ENCODE measurements at regions not wholly inside any gene's neighbourhood (a gene's known extent, or its start where the extent isn't known, plus 50 kb on each side); places are given as distances from the start of the nearest gene placed in this dataset.

DNA sequence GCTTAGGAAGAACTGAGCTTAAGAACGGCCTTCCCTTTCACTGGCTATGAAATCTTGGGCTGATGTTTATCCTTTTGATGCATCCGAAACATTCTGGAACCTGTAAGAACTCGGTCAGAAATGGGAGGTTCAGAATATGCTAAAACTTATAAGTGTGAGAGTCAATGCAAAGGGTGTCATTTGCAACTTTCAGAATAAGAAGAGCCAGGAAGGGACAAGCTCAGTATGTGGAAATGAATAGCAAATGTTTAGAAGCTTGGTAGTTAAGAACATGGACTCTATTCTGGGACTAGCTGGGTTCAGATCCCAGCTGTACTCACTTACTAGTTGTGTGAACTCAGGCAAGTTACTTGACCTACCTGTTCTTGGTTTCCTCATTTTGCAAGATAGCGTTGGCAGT is 234.1 kb downstream of the OMA1 start:
- Histone ChIP-seq H3K27me3 (ENCODE audit: control insufficient read depth, insufficient read depth, low read length) (no peaks in the 10 kb centered on the region), H3K9ac (ENCODE audit: low read length) (no peak overlapping the region), H3K4me3 (ENCODE audit: low read depth, low read length) (no peak overlapping the region), H3K27ac (ENCODE audit: low read depth, low read length) (no peak overlapping the region), H3K36me3 (ENCODE audit: control insufficient read depth, insufficient read depth, low read length) (no peaks in the 10 kb centered on the region), H3K9me3 (ENCODE audit: control insufficient read depth, insufficient read depth, low read depth, low read length) (no peaks in the 10 kb centered on the region), H3K4me1 (ENCODE audit: control insufficient read depth, insufficient read depth, low read length) (peaks cover 17% of the 10 kb centered on the region)

DNA sequence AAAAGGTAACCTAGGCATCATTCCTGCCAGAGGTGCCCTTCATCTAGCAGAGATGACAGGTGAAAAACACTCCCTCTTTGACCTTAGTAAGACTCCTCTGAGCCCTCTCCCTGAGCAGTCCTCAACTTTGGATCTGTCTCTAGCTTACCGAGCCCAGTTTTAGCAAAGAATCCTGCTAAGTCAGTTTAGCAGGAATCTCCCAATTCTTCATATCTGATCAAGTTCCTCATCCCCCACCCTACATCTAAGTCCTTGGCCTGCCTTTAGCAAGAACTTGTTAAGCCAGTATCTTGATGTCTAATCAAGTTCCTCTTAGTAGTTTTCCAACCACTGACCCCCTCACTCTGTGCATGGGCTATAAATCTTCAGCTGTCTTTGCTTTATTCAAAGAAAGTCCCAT is 235.6 kb downstream of the OMA1 start:
- Histone ChIP-seq H3K9me3 (ENCODE audit: control insufficient read depth, insufficient read depth, low read depth, low read length) (no peaks in the 10 kb centered on the region), H3K9ac (ENCODE audit: low read length) (no peak overlapping the region), H3K27ac (ENCODE audit: low read depth, low read length) (no peak overlapping the region), H3K4me3 (ENCODE audit: low read depth, low read length) (no peak overlapping the region), H3K36me3 (ENCODE audit: control insufficient read depth, insufficient read depth, low read length) (no peaks in the 10 kb centered on the region), H3K27me3 (ENCODE audit: control insufficient read depth, insufficient read depth, low read length) (no peaks in the 10 kb centered on the region), H3K4me1 (ENCODE audit: control insufficient read depth, insufficient read depth, low read length) (peaks cover 18% of the 10 kb centered on the region)

- Histone ChIP-seq H3K4me1 (ENCODE audit: control insufficient read depth, insufficient read depth, low read length) (peaks cover 18% of the 10 kb centered on the region), H3K27me3 (ENCODE audit: control insufficient read depth, insufficient read depth, low read length) (no peaks in the 10 kb centered on the region), H3K27ac (ENCODE audit: low read depth, low read length) (no peak overlapping the region), H3K36me3 (ENCODE audit: control insufficient read depth, insufficient read depth, low read length) (no peaks in the 10 kb centered on the region), H3K9ac (ENCODE audit: low read length) (no peak overlapping the region), H3K4me3 (ENCODE audit: low read depth, low read length) (no peak overlapping the region), H3K9me3 (ENCODE audit: control insufficient read depth, insufficient read depth, low read depth, low read length) (no peaks in the 10 kb centered on the region)
Measured at GRCh38 chr1:58310469-58310868, 236.1 kb downstream of the OMA1 start.

- Histone ChIP-seq H3K4me1 (ENCODE audit: control insufficient read depth, insufficient read depth, low read length) (peaks cover 18% of the 10 kb centered on the region), H3K4me3 (ENCODE audit: low read depth, low read length) (no peak overlapping the region), H3K27me3 (ENCODE audit: control insufficient read depth, insufficient read depth, low read length) (no peaks in the 10 kb centered on the region), H3K9ac (ENCODE audit: low read length) (no peak overlapping the region), H3K9me3 (ENCODE audit: control insufficient read depth, insufficient read depth, low read depth, low read length) (no peaks in the 10 kb centered on the region), H3K27ac (ENCODE audit: low read depth, low read length) (no peak overlapping the region), H3K36me3 (ENCODE audit: control insufficient read depth, insufficient read depth, low read length) (no peaks in the 10 kb centered on the region)
Measured at GRCh38 chr1:58308206-58308605, 238.3 kb downstream of the OMA1 start.

DNA sequence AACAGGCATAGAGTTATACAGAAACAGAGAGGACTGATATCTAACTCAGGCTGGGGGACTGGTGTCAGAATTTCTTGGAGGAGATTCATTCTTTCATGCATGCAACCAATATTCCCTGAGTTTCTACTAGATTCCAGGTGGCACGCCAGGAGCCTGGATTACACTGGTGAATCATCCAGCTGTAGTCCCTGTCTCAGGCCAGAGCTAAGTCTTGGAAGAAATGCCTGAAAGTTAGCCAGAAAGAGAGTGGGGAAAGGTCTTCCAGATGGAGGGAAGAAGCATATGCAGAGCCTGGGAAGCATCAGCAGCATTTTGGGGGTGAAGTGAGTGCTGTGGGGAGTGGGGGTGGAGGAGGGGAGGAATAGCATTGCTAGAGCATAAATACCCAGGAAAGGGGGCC is 239.1 kb downstream of the OMA1 start:
- no peak overlapping the region for H3K4me3 ChIP-seq (ENCODE audit: low read depth, low read length)
- no peak overlapping the region for H3K9ac ChIP-seq (ENCODE audit: low read length)
- no peaks in the 10 kb centered on the region for H3K36me3 ChIP-seq (ENCODE audit: control insufficient read depth, insufficient read depth, low read length)
- no peaks in the 10 kb centered on the region for H3K27me3 ChIP-seq (ENCODE audit: control insufficient read depth, insufficient read depth, low read length)
- H3K4me1 ChIP-seq (ENCODE audit: control insufficient read depth, insufficient read depth, low read length): peaks cover 16% of the 10 kb centered on the region
- H3K9me3 ChIP-seq (ENCODE audit: control insufficient read depth, insufficient read depth, low read depth, low read length): no peaks in the 10 kb centered on the region
- no peak overlapping the region for H3K27ac ChIP-seq (ENCODE audit: low read depth, low read length)

DNA sequence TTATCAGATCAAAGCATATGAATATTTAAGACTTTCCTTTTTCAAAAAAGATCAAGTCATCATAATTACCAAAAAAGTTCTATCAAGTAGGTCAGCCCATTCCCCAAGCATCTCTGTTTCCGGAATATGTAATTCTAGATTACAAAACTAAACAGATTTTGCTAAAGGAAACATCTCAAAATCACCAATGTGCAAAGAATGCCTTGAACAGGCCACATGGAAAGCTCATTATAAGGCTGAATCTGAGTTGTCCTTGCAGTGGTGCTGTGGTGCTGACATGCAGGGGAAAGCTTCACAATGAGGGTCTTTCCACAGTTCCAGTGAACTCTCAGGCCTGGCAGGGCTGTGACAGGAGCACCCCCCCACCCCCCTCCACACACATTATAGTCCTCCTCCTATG is 240.9 kb downstream of the OMA1 start:
- Histone ChIP-seq H3K27ac (ENCODE audit: low read depth, low read length) (no peak overlapping the region), H3K9me3 (ENCODE audit: control insufficient read depth, insufficient read depth, low read depth, low read length) (no peaks in the 10 kb centered on the region), H3K4me1 (ENCODE audit: control insufficient read depth, insufficient read depth, low read length) (peaks cover 14% of the 10 kb centered on the region), H3K36me3 (ENCODE audit: control insufficient read depth, insufficient read depth, low read length) (no peaks in the 10 kb centered on the region), H3K4me3 (ENCODE audit: low read depth, low read length) (no peak overlapping the region), H3K27me3 (ENCODE audit: control insufficient read depth, insufficient read depth, low read length) (no peaks in the 10 kb centered on the region), H3K9ac (ENCODE audit: low read length) (no peak overlapping the region)

DNA sequence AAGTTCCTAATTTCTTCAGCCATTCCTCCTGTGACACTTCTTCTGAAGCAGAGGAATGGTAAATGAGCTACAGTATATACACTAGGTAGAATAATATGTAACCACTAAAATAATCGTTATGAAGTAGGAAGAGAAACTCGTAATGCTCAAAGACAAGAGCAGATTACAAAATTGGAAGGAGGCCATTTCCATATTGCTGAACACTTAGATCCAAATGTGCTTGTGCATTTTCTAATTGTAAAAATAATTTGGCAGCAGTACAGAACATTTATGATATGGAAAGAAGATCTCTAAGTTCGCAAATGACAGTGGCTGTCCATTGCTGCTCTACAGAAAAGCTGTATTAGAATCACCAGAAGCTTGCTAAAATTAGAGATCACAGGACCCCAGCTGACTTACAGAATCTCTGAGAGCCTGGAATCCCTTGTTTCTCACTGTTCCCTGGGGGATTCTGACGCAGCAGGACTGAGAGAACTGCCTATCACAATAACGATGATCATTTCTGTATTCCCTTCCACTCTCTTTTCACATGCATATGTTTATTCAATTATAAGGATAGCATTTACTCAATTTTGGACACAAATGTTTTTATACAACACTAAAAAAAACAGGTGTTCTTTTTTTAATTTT is 242.1 kb downstream of the OMA1 start:
- Histone ChIP-seq H3K4me3 (ENCODE audit: low read depth, low read length) (no peak overlapping the region), H3K9me3 (ENCODE audit: control insufficient read depth, insufficient read depth, low read depth, low read length) (no peaks in the 10 kb centered on the region), H3K9ac (ENCODE audit: low read length) (no peak overlapping the region), H3K27ac (ENCODE audit: low read depth, low read length) (no peak overlapping the region), H3K36me3 (ENCODE audit: control insufficient read depth, insufficient read depth, low read length) (no peaks in the 10 kb centered on the region), H3K27me3 (ENCODE audit: control insufficient read depth, insufficient read depth, low read length) (no peaks in the 10 kb centered on the region), H3K4me1 (ENCODE audit: control insufficient read depth, insufficient read depth, low read length) (peaks cover 14% of the 10 kb centered on the region)

GRCh38 chr1:58303841-58304240 is 242.7 kb downstream of the OMA1 start:
- Histone ChIP-seq H3K9me3 (ENCODE audit: control insufficient read depth, insufficient read depth, low read depth, low read length) (no peaks in the 10 kb centered on the region), H3K27ac (ENCODE audit: low read depth, low read length) (no peak overlapping the region), H3K4me3 (ENCODE audit: low read depth, low read length) (no peak overlapping the region), H3K9ac (ENCODE audit: low read length) (no peak overlapping the region), H3K36me3 (ENCODE audit: control insufficient read depth, insufficient read depth, low read length) (no peaks in the 10 kb centered on the region), H3K27me3 (ENCODE audit: control insufficient read depth, insufficient read depth, low read length) (no peaks in the 10 kb centered on the region), H3K4me1 (ENCODE audit: control insufficient read depth, insufficient read depth, low read length) (peaks cover 14% of the 10 kb centered on the region)

- Histone ChIP-seq H3K4me3 (ENCODE audit: low read depth, low read length) (no peak overlapping the region), H3K9ac (ENCODE audit: low read length) (no peak overlapping the region), H3K4me1 (ENCODE audit: control insufficient read depth, insufficient read depth, low read length) (peaks cover 4% of the 10 kb centered on the region; the same call in 1 of the 2 replicates), H3K27me3 (ENCODE audit: control insufficient read depth, insufficient read depth, low read length) (0 out of 2 replicates have a peak, but pooled peaks cover 4% of the 10 kb centered on the region), H3K36me3 (ENCODE audit: control insufficient read depth, insufficient read depth, low read length) (no peaks in the 10 kb centered on the region), H3K27ac (ENCODE audit: low read depth, low read length) (no peak overlapping the region), H3K9me3 (ENCODE audit: control insufficient read depth, insufficient read depth, low read depth, low read length) (no peaks in the 10 kb centered on the region)
Measured at GRCh38 chr1:58293388-58293787, 253.1 kb downstream of the OMA1 start.

DNA sequence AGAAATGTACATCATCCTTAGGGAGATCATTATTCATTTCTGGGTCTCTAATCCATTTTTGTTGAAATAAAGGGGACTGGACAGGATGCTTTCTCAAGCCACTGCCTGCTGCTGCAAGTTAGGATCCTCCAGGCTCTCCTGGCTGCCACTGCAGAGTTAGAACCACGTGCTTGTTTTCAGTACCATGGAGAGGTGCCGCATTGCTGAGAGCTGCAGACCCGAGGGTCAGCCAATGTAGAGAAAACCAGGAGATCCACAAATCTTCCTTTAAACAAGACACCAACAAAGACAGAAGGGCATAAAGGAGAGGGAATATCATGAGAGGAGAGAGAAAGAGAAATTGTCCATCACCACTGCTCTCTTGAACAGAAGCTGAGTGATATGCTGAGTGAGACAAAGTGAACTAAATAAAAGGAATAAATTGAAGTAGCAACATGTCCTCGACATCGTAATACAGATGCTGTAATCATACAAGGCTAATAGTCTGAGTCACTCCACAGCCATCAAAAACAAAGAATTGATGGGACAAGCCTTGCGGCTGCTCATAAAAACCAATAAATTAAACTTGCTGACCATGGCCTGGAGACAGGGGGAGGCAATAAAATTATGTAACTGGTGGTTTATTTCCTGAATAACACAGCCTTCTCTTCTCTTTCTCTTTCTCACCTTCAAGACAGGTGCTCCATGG is 255.7 kb downstream of the OMA1 start:
- H3K27ac ChIP-seq (ENCODE audit: low read depth, low read length): no peak overlapping the region
- no peaks in the 10 kb centered on the region for H3K9me3 ChIP-seq (ENCODE audit: control insufficient read depth, insufficient read depth, low read depth, low read length)
- H3K4me3 ChIP-seq (ENCODE audit: low read depth, low read length): no peak overlapping the region
- H3K4me1 ChIP-seq (ENCODE audit: control insufficient read depth, insufficient read depth, low read length): no peaks in the 10 kb centered on the region
- H3K36me3 ChIP-seq (ENCODE audit: control insufficient read depth, insufficient read depth, low read length): no peaks in the 10 kb centered on the region
- H3K9ac ChIP-seq (ENCODE audit: low read length): no peak overlapping the region
- H3K27me3 ChIP-seq (ENCODE audit: control insufficient read depth, insufficient read depth, low read length): 0 out of 2 replicates have a peak, but pooled peaks cover 4% of the 10 kb centered on the region

DNA sequence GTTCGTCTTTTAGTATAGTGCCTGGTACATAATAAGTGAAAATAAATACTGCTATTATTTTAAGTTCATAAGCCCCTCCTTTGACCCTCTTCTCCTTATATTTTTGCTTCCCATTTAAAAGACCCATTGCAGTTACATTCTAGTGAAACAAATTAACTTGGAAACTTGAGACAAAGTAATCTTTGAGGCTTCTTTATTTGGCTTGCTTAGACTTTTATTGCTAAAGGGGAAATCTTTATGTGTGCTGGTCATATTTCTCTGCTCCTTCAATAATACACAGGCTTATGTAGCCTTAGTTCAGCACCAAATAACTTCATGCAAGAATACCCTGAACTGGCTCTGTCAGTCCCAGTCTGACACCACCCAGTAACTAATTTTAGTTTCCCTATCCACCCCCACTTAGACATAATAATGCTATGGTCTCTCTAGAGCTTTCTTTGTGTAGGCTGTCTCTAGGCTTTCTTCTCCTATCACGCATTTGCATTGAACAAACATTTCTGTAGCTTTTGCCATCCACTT is 257.8 kb downstream of the OMA1 start:
- H3K9ac ChIP-seq (ENCODE audit: low read length): no peak overlapping the region
- H3K4me3 ChIP-seq (ENCODE audit: low read depth, low read length): no peak overlapping the region
- H3K9me3 ChIP-seq (ENCODE audit: control insufficient read depth, insufficient read depth, low read depth, low read length): no peaks in the 10 kb centered on the region
- no peak overlapping the region for H3K27ac ChIP-seq (ENCODE audit: low read depth, low read length)
- H3K4me1 ChIP-seq (ENCODE audit: control insufficient read depth, insufficient read depth, low read length): no peaks in the 10 kb centered on the region
- H3K36me3 ChIP-seq (ENCODE audit: control insufficient read depth, insufficient read depth, low read length): no peaks in the 10 kb centered on the region
- H3K27me3 ChIP-seq (ENCODE audit: control insufficient read depth, insufficient read depth, low read length): 0 out of 2 replicates have a peak, but pooled peaks cover 4% of the 10 kb centered on the region

Measured in HUES6 (cell line).